ENCODE measurements at regions not wholly inside any gene's neighbourhood (a gene's known extent, or its start where the extent isn't known, plus 50 kb on each side); places are given as distances from the start of the nearest gene placed in this dataset.

GRCh38 chr18:78448591-78448990 is 531.0 kb upstream of the SALL3 start:
- TF ChIP-seq POLR2AphosphoS5 (IDR thresholded peaks at IDR 0.05): no peak
- TF ChIP-seq POLR2A (IDR thresholded peaks at IDR 0.05): no peak
- no peak for TF ChIP-seq CTCF (IDR thresholded peaks at IDR 0.05 in 8 of 11, conservative IDR thresholded peaks at IDR 0.05 in 3 of 11)

All from spleen (tissue), 7 donors.